Activated CD4-positive, alpha-beta T cell treated with anti-CD3 and anti-CD28 coated beads, Interleukin-2, amount 50 U/mL, for 24 hours (primary cell): ENCODE measurements at regions not wholly inside any gene's neighbourhood (a gene's known extent, or its start where the extent isn't known, plus 50 kb on each side); places are given as distances from the start of the nearest gene placed in this dataset.

Experiments used
- DNase-seq, 2 donors: peaks; one replicate each; pipeline ENCODE4 v3.0.0-alpha.2; 2020; ENCODE audit warnings: low read depth in 1 of 2, low spot score in 1 of 2

DNA sequence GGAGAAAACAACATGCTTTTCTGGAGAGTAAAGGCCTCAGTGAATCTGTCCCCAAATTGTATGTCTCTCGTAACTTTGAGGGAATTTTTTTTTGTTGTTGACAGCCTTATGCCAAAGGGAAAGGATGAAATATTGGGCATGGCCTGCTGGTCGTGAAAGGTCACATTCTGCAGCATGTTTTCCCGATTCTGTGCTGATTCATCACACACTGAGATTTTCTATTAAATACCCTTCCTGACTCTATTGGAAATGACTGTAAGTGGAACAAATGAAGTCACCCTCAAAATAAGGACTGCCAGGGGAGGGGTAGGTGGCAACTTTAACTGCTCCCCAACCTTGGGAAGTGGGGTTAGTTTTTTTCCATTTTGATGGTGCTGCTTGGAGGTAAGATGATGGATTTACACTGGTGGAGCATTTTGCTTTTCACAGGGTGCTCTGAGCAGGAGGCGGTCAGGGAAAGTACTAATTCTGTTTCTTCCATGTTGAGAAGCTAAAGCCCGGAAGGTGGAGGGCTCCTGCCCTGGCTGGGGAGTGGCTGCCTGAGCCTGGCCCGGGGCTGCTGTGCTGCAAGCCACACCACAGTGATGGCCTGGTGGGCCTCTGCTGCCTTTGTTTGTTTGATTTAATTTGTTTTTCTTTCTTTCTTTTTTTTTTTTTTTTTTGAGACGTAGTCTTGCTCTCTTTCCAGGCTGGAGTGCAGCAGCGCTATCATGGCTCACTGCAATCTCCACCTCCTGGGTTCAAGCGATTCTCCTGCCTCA is 116.8 kb upstream of the SPATA13 start:
- DNase-seq, result no peak

GRCh38 chr13:24045597-24045996 is 114.9 kb upstream of the SPATA13 start:
- DNase-seq, result no peak

GRCh38 chr13:24050292-24050711 is 110.2 kb upstream of the SPATA13 start:
- no peak for DNase-seq

GRCh38 chr13:24050796-24051715 is 109.5 kb upstream of the SPATA13 start:
- no peak for DNase-seq

DNA sequence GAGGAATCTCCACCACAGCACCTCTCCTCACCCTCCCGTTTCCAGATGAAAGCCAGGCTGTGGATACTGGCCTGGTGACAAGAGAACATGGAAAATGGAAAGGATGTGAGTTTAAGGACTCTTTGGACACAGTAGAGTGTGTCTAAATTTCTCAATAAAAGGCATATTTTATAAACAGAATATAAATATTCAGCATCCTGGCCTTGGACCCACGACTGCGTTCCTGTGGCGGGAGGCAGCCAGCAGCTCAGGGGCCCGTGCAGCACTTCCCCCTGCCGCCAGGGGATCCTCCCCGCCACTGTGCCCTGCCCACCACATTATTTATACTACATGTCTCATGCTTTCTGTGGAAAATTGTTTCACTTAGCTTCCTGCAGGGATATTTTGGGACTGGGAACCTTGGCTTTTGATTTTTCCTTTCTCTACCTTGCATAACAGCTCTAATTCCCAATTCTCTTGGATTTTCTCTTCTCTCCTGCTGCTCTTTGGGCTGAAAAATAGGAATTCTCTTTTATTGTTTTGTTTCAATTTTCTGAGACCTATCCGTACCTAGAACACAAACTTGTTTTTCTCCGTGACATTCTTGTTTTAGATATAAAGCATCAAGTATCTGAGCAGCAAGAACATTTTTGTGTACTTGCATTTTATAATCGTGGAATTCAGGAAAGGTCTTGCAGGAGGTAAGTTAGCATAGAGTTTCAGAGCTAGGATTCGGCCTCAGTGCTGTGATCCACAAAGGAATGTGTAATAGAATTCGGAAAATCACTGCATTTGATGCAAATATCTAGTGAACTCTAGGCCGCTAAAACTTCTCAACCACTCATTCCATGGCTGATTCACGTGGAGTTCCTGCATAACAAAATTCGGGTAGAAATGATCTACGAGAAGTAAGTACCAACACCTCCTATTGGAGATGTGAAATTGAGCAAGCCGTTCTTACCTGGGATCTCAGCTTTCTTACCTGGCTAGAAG is 107.7 kb upstream of the SPATA13 start:
- no peak for DNase-seq

- peak; percentile 2 to 54 for DNase-seq
Measured at GRCh38 chr13:24053519-24054251, 106.8 kb upstream of the SPATA13 start.

DNA sequence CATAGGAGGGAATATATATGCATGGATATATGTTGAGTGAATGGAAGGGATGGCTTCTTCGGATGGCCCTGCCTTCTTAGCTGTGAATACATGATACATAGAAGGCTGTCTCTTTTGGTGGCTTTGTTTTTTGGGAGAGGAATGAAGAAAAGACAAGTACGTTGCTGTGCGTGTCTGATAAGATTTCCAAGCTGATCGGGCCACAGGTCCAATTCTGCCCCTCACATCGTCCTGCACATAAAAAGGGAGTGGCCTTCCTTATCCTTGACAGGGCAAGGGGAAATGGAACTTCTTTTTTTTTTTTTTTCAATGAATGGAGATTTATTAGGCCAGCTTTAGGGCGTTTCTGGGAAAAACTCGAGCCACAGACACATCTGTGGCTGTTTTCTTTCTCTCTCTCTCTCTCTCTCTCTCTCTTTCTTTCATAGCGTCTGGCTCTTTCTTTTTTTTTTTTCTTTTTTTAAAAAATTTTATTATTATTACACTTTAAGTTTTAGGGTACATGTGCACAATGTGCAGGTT is 103.8 kb upstream of the SPATA13 start:
- DNase-seq, result no peak

GRCh38 chr13:24060993-24061392 is 99.5 kb upstream of the SPATA13 start:
- no peak for DNase-seq

DNA sequence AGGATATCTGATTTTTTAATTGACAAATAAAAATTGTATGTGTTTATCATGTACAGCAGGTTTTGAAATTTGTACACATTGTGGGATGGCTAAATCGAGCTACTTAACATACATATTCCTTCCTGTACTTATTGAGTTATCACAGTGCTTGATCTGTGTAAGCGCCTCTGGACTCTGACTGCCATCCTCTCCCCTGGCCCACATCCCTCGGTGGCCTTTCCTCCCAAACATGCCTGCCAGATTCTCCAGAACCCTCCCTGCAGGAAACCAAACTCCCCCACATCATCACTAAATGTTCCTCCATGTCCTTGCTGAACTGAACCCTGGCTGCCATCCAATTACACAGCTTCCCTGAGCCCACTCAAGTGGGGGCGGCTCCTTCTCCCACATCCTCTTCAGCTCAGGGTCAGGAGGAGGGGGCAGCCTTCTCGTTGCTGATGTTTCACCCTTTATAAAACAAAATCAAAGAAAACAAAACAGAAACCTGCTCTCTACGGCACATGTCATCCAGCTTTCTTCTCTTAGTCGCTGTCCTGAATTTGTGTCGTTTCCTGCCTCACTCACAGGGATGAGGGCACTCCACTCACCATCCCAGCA is 97.1 kb upstream of the SPATA13 start:
- no peak for DNase-seq

DNA sequence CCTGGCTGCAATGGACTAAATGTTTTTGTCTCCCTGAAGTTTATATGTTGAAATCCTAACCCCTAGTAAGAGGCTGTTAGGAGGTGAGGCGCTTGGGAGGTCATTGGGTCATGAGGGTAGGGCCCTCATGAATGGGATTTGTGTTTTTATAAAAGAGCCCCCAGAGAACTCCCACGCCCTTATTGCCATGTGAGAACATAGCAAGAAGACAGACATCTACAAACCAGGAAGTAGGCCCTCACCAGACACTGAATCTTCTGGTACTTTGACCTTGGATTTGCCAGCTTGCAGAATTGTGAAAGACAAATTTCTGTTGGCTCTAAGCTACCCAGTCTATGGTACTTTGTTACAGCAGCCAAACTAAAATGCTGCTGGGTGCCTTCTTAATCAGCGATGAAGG is 96.1 kb upstream of the SPATA13 start:
- DNase-seq, result no peak

DNA sequence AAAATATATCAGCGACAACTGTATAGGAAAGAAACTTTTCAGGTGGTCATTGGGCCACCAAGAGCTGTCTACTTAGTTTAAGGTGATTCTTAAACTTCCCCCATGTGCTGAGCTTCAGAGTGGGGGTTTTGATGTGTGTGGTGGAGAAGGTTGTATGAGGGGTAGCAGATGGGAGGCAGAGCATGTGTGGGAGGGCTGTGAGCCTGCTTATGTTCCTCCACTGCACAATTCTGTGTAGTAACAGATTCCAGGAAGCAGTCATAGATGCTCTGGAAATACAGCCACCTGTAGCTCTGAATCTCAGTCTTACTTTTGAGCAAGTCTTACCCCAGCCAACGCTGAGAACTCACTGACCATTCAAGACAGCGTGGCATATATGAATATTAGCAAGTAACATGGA is 95.3 kb upstream of the SPATA13 start:
- DNase-seq, result no peak

DNA sequence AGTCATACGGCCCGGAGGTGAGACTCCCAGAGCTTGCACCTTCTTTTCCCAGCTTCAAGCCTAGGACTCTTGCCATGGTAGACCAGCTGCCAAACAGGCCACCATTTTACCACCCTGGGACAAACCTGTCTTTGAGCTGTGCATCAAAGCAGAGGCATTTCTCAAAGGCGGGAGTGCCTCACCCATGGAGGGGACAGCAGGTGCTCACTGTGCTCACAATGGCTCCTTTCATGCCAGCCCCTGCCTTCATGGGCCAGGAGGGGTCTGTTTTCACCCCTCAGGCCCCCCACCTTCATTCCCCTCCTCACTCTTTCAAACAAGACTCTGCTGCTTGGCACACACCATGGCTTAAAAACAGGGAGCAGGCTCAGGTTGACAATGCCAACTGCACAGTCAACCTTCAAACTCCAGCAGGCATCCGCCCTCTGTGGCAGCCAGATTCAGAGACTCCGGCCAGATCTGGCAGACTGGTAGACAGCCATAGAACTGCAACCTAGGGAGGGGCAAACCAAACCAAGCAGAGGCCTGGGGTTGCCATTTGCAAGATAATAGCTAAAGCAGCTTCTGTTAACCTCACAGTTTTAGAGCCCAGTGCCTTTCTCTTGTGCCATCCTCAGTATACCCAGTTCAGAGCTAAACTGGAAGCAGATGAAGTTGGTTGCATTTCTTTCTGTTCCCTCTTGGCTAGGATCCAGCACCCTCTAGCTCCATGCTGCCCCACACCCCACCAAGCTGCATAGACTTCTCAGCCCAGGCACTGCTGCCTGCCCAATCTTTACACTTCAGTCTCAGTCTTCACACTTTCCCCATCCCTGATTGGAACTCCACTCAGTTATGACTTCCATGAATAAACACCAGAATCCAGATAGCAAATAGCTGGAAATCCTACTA is 93.9 kb upstream of the SPATA13 start:
- DNase-seq, result no peak

DNA sequence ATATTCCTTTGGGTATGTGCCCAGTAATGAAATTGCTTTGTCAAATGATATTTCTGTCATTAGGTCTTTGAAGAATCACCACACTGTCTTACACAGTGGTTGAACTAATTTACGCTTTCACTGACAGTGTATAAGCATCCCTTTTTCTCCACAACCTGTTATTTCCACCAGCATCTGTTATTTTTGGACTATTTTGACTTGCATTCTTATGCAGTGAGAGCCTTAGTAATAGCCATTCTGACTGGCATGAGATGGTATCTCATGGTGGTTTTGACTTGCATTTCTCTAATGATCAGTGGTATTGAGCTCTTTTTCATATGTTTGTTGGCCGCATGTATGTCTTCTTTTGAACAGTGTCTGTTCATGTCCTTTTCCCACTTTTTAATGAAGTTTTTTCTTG is 92.0 kb upstream of the SPATA13 start:
- no peak for DNase-seq

- no peak for DNase-seq
Measured at GRCh38 chr13:24071016-24071415, 89.5 kb upstream of the SPATA13 start.

- DNase-seq, result no peak
Measured at GRCh38 chr13:24071423-24072075, 89.0 kb upstream of the SPATA13 start.

DNA sequence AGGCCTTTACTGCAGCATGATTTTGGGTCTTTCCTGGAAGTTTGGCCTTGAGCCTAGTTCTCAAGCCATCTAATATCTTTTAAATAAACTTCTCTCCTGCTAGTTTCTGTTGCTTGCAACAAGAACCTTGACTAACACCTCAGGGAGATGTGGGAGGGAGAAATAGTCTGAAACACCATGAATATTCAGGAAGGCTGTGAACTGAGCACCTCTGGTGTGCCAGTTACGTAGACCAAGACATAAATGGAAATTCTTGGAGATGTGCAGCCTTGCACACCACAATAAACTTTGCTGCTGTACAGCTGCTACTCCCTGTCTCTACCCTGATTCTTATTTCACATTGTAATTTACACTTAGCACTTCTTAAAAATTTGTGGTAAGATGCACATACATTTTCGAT is 86.9 kb upstream of the SPATA13 start:
- no peak for DNase-seq

- DNase-seq, result no peak
Measured at GRCh38 chr13:24074678-24075077, 85.8 kb upstream of the SPATA13 start.
